Lung (tissue), 11 donors: ENCODE measurements at regions not wholly inside any gene's neighbourhood (a gene's known extent, or its start where the extent isn't known, plus 50 kb on each side); places are given as distances from the start of the nearest gene placed in this dataset.

ENCODE experiments used
- ATAC-seq: fragments of 200-7000 bp; cut with Tn5 transposase; one replicate; pipeline ENCODE4 v1.9.1; 2020; ENCODE audit warnings: moderate number of reproducible peaks; ENCODE audit not compliant: insufficient read depth, low FRiP score
- DNase-seq, 3 donors: peaks; one replicate each; pipeline ENCODE4 v3.0.0-alpha.2; 2013 to 2017
- H3K27ac ChIP-seq, 2 donors: one replicate each; pipeline ENCODE4 v1.5.1; 2013; ENCODE audit warnings: mild to moderate bottlenecking in 2 of 2, moderate library complexity in 2 of 2, control low read depth in 1 of 2, inconsistent platforms in 1 of 2, low read depth in 1 of 2, low read length in 1 of 2
- H3K27me3 ChIP-seq, 3 donors: one replicate each; pipeline ENCODE4 v1.5.1; 2013; ENCODE audit warnings: low read length in 2 of 3; ENCODE audit not compliant: control insufficient read depth in 3 of 3, insufficient read depth in 3 of 3
- H3K36me3 ChIP-seq, 4 donors: one replicate each; pipeline ENCODE4 v1.5.1; 2013; ENCODE audit warnings: low read length in 4 of 4, mild to moderate bottlenecking in 1 of 4, moderate library complexity in 1 of 4; ENCODE audit not compliant: control insufficient read depth in 4 of 4, insufficient read depth in 4 of 4
- H3K4me1 ChIP-seq, 5 donors: one replicate each; pipeline ENCODE4 v1.5.1; 2013; ENCODE audit warnings: low read length in 5 of 5, mild to moderate bottlenecking in 2 of 5, moderate library complexity in 1 of 5; ENCODE audit not compliant: control insufficient read depth in 5 of 5, insufficient read depth in 5 of 5
- H3K4me3 ChIP-seq: one replicate; pipeline ENCODE4 v1.5.1; 2013; ENCODE audit warnings: mild to moderate bottlenecking, control low read depth, moderate library complexity
- H3K9ac ChIP-seq, 2 donors: one replicate each; pipeline ENCODE4 v1.5.1; 2013; ENCODE audit warnings: low read length in 2 of 2, control low read depth in 1 of 2; ENCODE audit not compliant: insufficient read depth in 1 of 2
- H3K9me3 ChIP-seq, 4 donors: one replicate each; pipeline ENCODE4 v1.5.1; 2013; ENCODE audit warnings: low read length in 3 of 4, mild to moderate bottlenecking in 1 of 4, moderate library complexity in 1 of 4; ENCODE audit not compliant: control insufficient read depth in 4 of 4, insufficient read depth in 3 of 4
- CTCF ChIP-seq: IDR thresholded peaks from 2 replicates; pipeline ENCODE4 v1.5.1; 2012; ENCODE audit warnings: mild to moderate bottlenecking; ENCODE audit errors: control extremely low read depth, extremely low read depth
- WGBS, 2 donors: extraction: QIAGEN DNeasy Blood & Tissue Kit; methylation state at CpG; one replicate each; pipeline ENCODE4 v1.1.7; 2013; 5-methylcytosine and 5-hydroxymethylcytosine counted together
- donor health status: control.
- donor health status: control.
- donor health status: Bipolar disorder and iron deficiency.
- donor health status: healthy.
- donor health status: DM: yes; HTN: yes; CAD: no.

GRCh38 chr2:216775043-216775453, 79.7 kb upstream of the IGFBP5 start:
- no peak for TF ChIP-seq CTCF
- WGBS, 2 donors = 84 to 88% methylated on average over 5 of the region's 5 CpGs
- no peak for ATAC-seq
- Histone ChIP-seq H3K27me3 (no peaks in the 10 kb centered on the region), H3K9ac (no peak overlapping the region), H3K9me3 (peaks cover 0 to 1% (median 0%) of the 10 kb centered on the region in 4 donors), H3K4me3 (no peak overlapping the region), H3K27ac (peak overlapping the region in 1 of 2 donors; percentile 87), H3K4me1 (peaks cover 0 to 4% (median 0%) of the 10 kb centered on the region in 5 donors), H3K36me3 (no peaks in the 10 kb centered on the region)
- DNase-seq = no peak

GRCh38 chr2:216774620-216775019, 79.3 kb upstream of the IGFBP5 start:
- DNase-seq (no peak), ATAC-seq (peak; percentile 45)
- peaks cover 0 to 4% (median 0%) of the 10 kb centered on the region in 5 donors for H3K4me1 ChIP-seq
- no peak overlapping the region for H3K9ac ChIP-seq
- no peaks in the 10 kb centered on the region for H3K27me3 ChIP-seq
- no peak overlapping the region for H3K4me3 ChIP-seq
- H3K9me3 ChIP-seq = peaks cover 0 to 1% (median 0%) of the 10 kb centered on the region in 4 donors
- peak overlapping the region in 1 of 2 donors; percentile 87 for H3K27ac ChIP-seq
- 80 to 91% methylated on average over 5 of the region's 5 CpGs for WGBS, 2 donors
- TF ChIP-seq CTCF = no peak
- no peaks in the 10 kb centered on the region for H3K36me3 ChIP-seq

GRCh38 chr2:216774180-216774579, 78.8 kb upstream of the IGFBP5 start:
- no peak overlapping the region for H3K9ac ChIP-seq

More at GRCh38 chr2:216774180-216774579, 78.8 kb upstream of the IGFBP5 start:
- peaks cover 0 to 4% (median 0%) of the 10 kb centered on the region in 5 donors for H3K4me1 ChIP-seq
- WGBS, 2 donors = 86 to 87% methylated on average over 6 of the region's 6 CpGs
- peaks cover 0 to 1% (median 0%) of the 10 kb centered on the region in 4 donors for H3K9me3 ChIP-seq
- no peak overlapping the region for H3K4me3 ChIP-seq
- H3K27me3 ChIP-seq = no peaks in the 10 kb centered on the region
- no peaks in the 10 kb centered on the region for H3K36me3 ChIP-seq
- no peak for DNase-seq
- TF ChIP-seq CTCF = no peak
- H3K27ac ChIP-seq = no peak overlapping the region
- ATAC-seq = no peak
